ENCODE measurements at regions not wholly inside any gene's neighbourhood (a gene's known extent, or its start where the extent isn't known, plus 50 kb on each side); places are given as distances from the start of the nearest gene placed in this dataset.

DNA sequence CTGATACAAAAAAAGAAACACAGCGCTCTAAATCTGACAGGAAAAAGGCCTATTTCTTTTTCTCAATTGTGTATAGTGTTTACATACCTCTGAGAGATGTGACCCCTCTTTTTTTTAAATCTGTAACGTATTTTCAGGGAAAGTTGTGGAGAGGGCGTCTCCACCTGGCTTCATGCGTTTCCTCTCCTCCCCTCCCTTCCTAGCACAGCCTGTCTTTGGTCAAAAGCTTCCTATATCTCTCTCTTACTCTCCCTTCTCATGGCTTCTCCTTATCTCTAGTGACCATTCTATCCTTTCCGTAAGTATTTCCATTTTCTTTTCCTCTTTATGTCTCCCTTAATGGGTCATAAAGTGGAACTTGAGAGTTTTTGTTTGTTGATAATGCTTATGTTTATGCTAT is 458.9 kb downstream of the HACE1 start:
- TF ChIP-seq POLR2AphosphoS5 (IDR thresholded peaks at IDR 0.05), result no peak
- TF ChIP-seq, protein P1, sequence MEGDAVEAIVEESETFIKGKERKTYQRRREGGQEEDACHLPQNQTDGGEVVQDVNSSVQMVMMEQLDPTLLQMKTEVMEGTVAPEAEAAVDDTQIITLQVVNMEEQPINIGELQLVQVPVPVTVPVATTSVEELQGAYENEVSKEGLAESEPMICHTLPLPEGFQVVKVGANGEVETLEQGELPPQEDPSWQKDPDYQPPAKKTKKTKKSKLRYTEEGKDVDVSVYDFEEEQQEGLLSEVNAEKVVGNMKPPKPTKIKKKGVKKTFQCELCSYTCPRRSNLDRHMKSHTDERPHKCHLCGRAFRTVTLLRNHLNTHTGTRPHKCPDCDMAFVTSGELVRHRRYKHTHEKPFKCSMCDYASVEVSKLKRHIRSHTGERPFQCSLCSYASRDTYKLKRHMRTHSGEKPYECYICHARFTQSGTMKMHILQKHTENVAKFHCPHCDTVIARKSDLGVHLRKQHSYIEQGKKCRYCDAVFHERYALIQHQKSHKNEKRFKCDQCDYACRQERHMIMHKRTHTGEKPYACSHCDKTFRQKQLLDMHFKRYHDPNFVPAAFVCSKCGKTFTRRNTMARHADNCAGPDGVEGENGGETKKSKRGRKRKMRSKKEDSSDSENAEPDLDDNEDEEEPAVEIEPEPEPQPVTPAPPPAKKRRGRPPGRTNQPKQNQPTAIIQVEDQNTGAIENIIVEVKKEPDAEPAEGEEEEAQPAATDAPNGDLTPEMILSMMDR (IDR thresholded peaks at IDR 0.05), result no peak
